GM20000 (cell line): ENCODE measurements at regions not wholly inside any gene's neighbourhood (a gene's known extent, or its start where the extent isn't known, plus 50 kb on each side); places are given as distances from the start of the nearest gene placed in this dataset.

Experiments used
- DNase-seq: peaks from one replicate; pipeline ENCODE4 v3.0.0; 2012; ENCODE audit warnings: low spot score
- CTCF ChIP-seq: IDR thresholded peaks from 2 replicates; pipeline ENCODE4 v1.5.1; 2012; ENCODE audit warnings: mild to moderate bottlenecking, control low read depth; ENCODE audit errors: extremely low read depth, missing control alignments

GRCh38 chr4:157572284-157572683, 351.8 kb downstream of the GRIA2 start:
- no peak for DNase-seq
- TF ChIP-seq CTCF: no peak

- TF ChIP-seq CTCF: no peak
- no peak for DNase-seq
Measured at GRCh38 chr4:157564771-157565170, 344.2 kb downstream of the GRIA2 start.

- TF ChIP-seq CTCF: no peak
Measured at GRCh38 chr4:157564218-157564617, 343.7 kb downstream of the GRIA2 start.

GRCh38 chr4:157558016-157558415, 337.5 kb downstream of the GRIA2 start:
- TF ChIP-seq CTCF: no peak
- DNase-seq: no peak

More at GRCh38 chr4:157564218-157564617, 343.7 kb downstream of the GRIA2 start:
- no peak for DNase-seq

- DNase-seq: no peak
- TF ChIP-seq CTCF: no peak
Measured at GRCh38 chr4:157550028-157550427, 329.5 kb downstream of the GRIA2 start.

GRCh38 chr4:157527954-157528353, 307.4 kb downstream of the GRIA2 start:
- TF ChIP-seq CTCF: no peak
- DNase-seq: no peak

- TF ChIP-seq CTCF: no peak
- no peak for DNase-seq
Measured at GRCh38 chr4:157521906-157522305, 301.4 kb downstream of the GRIA2 start.
